Dermis blood vessel endothelial cell (primary cell): ENCODE measurements at regions not wholly inside any gene's neighbourhood (a gene's known extent, or its start where the extent isn't known, plus 50 kb on each side); places are given as distances from the start of the nearest gene placed in this dataset.
"Not testable (repeated sequence)": the region's sequence is repeated elsewhere in the genome, so short reads cannot be mapped to it uniquely, and the experiment has no call there.

Experiments
- DNase-seq: peaks from one replicate; pipeline ENCODE4 v3.0.0; 2010

DNA sequence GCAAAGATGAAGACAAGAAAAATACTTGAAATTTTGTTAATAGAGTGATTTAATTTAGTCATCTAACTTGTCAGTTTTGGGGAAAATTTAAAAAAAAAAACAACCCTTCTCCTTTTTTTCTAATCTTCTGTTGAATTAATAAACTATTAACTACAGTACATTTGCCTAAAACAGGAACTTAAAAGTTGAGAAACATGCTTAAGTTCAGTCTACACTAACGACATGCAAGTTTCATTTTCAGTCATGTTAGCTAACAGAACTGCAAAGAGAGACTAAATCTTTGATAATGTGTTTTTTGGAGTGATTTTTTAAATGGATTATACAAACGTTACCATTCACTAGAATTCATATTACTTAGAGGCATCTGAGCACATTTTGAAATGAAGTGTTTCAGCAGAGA lies 71.9 kb upstream of the MBNL1 start:
- DNase-seq: no peak

- no peak for DNase-seq
Observed at GRCh38 chr3:152197451-152197850, 71.3 kb upstream of the MBNL1 start.

- no peak for DNase-seq
Observed at GRCh38 chr3:152197937-152198336, 70.8 kb upstream of the MBNL1 start.

- DNase-seq: no peak
Observed at GRCh38 chr3:152198665-152199064, 70.1 kb upstream of the MBNL1 start.

DNA sequence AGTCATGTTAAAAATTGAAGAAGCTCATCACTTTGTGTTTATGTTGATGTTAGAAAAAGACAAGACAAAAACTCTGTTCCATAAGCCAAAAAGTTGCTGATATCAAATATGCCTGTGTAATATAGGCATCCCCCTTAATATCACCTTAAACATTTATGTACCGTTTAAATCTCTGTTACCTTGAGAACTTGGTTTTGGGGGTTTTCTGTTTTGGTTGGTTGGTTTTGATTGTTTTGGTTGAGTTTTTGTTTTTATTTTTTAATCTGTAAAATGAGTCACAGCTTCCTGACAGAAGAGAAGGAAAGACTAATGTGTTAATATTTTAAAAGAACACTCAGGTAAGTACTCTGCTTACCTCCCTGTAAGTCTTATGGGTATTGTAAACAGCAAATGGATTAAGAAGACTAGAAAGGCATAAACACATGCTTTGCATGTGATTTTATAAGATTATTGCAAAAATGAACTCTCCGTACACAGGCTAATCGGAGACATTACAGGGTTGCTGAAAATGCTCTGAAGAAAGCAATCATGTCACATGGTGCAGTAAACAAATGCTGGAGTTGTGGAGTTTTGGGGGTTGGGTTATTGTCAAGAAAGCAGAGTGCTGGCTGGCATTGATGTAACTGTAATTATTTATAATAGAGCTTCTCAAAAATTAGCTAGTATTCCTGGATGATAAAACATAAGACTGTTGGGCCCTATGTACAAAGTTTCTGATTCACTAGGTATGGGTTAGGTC lies 69.5 kb upstream of the MBNL1 start:
- no peak for DNase-seq

DNA sequence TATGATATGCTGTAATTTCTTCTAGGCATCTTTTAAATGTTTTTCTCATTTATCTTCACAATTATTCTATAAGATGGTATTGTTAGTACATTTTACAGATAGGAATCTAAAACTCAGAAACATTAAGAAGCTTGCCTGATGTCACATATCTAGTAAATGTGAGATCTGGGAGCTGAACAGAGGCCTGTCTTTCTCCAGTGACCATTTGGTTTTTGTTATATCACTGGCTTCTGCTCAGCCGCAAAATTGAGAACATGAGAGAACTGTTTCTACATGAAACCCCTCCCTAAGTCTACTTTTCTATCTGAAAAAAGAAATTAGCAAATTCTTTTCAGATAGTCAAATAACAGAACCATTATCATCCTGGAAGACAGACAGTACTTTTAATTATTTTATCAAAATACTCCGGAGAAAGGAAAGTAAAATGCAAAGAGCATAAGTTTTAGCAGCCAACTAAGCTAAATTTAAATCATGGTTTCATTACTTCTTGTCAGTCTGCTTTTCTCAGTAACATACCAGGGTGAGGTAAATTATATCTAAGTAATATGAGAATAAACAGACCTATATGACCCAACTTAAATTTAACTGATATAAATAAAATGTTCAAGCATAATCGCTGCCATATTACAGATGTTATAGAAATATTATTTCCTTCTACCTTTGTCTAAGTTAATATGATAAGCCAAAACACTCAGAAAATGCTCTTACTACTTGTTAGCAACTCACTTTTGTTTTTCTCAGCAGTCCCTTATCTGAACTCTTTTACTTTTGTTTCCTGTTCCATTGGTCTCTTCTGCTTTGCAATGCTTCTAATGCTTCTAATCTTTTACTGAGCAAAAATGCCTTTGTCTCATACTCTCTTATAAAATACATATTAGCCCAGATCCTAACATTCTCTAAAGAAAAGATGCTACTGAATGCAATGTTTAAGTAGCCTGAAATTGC lies 68.0 kb upstream of the MBNL1 start:
- no peak for DNase-seq

DNA sequence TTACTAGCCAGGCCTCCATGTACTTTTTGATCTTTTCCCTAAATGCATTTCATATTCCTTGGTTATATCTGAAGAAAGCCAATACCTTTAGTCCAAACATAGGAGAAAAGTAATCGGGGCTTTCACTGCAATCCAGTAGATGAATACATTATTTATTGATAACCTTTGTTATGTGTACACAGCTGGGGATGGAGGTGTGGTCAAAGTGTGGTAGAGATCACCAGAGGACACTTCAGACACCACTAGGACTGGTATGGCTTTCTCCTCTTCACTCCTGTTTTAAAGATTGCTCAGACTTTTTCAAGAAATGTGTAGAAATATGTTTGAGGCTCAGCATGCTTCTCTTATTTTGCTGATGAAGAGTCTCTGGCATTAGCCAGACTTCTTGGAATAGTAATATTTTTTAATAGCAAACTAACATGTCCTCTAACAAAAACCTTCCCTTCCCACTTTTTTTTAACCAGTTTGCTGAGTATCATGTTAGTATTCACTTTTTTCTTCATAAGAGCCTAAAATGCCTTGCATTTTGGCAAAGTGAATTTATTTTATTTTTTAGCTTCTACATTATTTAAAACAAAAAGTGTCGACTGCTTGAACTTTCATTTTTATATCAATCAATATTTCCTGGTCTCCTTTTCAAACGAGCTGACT lies 65.6 kb upstream of the MBNL1 start:
- no peak for DNase-seq

DNA sequence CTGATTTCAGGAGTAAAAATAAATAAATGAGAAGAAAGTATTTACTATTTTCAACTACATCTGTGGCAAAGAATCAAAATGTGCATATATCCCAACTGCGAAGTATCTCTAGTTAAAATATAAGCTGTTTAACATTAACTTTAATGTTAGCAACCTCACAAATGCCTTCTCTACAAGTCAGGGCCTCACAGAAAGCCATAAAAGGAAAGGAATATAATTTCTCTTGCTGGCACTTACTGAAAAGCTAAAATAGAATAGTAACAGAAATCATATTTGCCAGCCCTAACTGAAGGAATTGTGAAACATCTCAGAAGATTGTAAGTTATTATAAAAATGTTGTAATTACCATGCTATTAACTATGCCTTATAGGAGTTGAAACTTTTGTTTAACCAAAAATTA lies 65.1 kb upstream of the MBNL1 start:
- DNase-seq: no peak

- DNase-seq: no peak
Observed at GRCh38 chr3:152204218-152204617, 64.5 kb upstream of the MBNL1 start.

DNA sequence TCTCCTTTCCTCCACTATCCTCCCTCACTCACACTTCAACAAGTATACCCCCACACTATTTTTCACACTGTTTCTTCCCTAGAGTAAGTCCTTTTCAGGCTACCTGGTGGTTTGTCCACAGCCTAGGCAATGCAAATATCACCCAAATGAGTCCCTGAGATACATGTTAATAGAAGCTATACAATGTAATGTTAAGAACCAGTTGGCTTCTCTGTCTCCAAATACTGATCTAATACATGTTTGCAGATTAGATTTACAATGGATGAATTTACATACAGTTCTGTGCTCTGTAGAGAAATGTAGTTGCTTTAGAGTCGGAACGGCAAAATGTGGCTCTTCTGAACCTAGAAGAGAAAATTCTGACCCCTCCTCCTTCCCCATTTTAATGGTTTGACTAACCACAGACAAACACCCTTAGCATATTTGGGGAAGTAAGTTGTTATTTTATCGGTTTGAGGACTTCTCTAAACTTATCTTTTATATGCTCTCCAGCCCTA lies 63.6 kb upstream of the MBNL1 start:
- DNase-seq: no peak

- no peak for DNase-seq
Observed at GRCh38 chr3:152206243-152206760, 62.4 kb upstream of the MBNL1 start.

GRCh38 chr3:152208439-152208838 lies 60.3 kb upstream of the MBNL1 start:
- DNase-seq: no peak

GRCh38 chr3:152209060-152209459 lies 59.7 kb upstream of the MBNL1 start:
- DNase-seq: no peak

GRCh38 chr3:152209776-152210175 lies 59.0 kb upstream of the MBNL1 start:
- no peak for DNase-seq

DNA sequence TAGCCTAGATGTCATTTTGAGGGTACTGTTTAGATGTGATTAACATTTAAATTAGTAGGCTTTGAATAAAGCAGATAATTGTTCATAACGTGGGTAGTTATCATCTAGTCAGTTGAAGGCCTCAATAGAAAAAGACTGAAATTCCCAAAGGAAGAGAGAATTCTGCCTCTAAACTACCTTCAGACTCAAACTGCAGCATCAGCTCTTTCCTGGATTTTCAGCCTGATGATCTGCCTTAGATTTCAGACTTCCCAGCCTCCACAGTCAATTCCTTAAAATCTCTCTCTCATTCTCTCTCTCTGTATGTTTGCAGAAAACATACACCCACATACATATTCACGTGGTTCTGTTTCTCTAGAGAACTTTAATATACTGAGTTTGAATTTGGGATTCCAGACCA lies 58.0 kb upstream of the MBNL1 start:
- DNase-seq: no peak

- no peak for DNase-seq
Observed at GRCh38 chr3:152211655-152212054, 57.1 kb upstream of the MBNL1 start.

DNA sequence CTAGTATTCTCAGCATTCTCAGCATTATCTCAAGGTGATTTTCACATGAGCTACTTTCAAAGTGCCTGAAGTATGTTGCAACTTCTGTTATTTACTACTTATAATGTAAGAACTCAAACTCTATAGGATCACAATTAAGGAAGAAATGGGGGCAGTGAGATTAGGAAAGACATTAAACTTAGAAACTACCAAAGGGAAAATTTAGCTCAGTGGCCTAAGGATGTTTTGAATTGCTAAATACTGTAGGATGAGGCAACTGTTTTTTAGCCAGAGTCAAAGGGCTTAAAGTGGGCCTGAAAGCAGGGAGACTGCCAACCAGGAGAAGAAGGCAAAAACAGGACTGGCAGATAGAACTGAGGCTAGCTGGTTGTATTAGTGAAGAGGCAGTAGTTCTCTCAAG lies 55.5 kb upstream of the MBNL1 start:
- DNase-seq: no peak

DNA sequence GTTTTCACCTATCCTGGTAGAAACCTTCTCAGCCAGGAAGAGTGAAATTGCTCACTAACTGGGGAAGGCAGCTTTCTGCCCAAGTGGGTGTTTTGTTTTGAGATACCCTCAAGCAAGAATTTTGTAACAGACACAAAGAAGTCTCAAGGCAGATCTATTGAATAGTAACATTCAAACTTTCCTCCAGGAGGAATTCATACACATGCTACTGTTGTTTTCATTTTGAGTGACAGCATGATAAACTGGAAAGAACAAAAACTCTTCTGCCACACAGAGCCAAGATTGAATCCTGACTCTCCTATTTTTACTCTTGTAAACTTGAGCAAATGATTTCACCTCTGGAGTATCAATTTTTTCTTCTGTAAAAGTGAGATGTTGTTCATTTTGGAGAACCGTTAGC lies 54.8 kb upstream of the MBNL1 start:
- no peak for DNase-seq

GRCh38 chr3:152216960-152217865 lies 51.5 kb upstream of the MBNL1 start:
- not testable (repeated sequence) for DNase-seq

- DNase-seq: no peak
Observed at GRCh38 chr3:152218602-152219001, 50.1 kb upstream of the MBNL1 start.
